ENCODE measurements at regions not wholly inside any gene's neighbourhood (a gene's known extent, or its start where the extent isn't known, plus 50 kb on each side); places are given as distances from the start of the nearest gene placed in this dataset.

GRCh38 chr21:28099001-28099705 is 893.5 kb downstream of the LTN1 start:
- TF ChIP-seq CTCF (IDR thresholded peaks at IDR 0.05; ENCODE audit: low read depth, low read length, missing control alignments), result no peak
- Histone ChIP-seq H3K36me3 (replicated peaks) (no peaks in the 10 kb centered on the region), H3K27ac (no peak overlapping the region), H3K4me3 (ENCODE audit: low read depth, low read length) (no peak overlapping the region), H3K27me3 (replicated peaks) (no peaks in the 10 kb centered on the region)
- DNase-seq, result no peak
- in situ Hi-C loops (cut with HindIII; ENCODE audit: low pct_ligation_motif_present, low sequenced_read_pairs), result no loop called here

- in situ Hi-C loops (cut with HindIII; ENCODE audit: low pct_ligation_motif_present, low sequenced_read_pairs), result no loop called here
- no peak for TF ChIP-seq CTCF (IDR thresholded peaks at IDR 0.05; ENCODE audit: low read depth, low read length, missing control alignments)
- no peak overlapping the region for H3K27ac ChIP-seq
- H3K36me3 ChIP-seq (replicated peaks), result no peaks in the 10 kb centered on the region
- no peaks in the 10 kb centered on the region for H3K27me3 ChIP-seq (replicated peaks)
- DNase-seq, result no peak
- H3K4me3 ChIP-seq (ENCODE audit: low read depth, low read length), result no peak overlapping the region
Observed at GRCh38 chr21:28091466-28091865, 901.2 kb downstream of the LTN1 start.

- no peaks in the 10 kb centered on the region for H3K27me3 ChIP-seq (replicated peaks)
- TF ChIP-seq CTCF (IDR thresholded peaks at IDR 0.05; ENCODE audit: low read depth, low read length, missing control alignments), result no peak
- H3K36me3 ChIP-seq (replicated peaks), result no peaks in the 10 kb centered on the region
- in situ Hi-C loops (cut with HindIII; ENCODE audit: low pct_ligation_motif_present, low sequenced_read_pairs), result no loop called here
- H3K4me3 ChIP-seq (ENCODE audit: low read depth, low read length), result no peak overlapping the region
- no peak overlapping the region for H3K27ac ChIP-seq
- DNase-seq, result no peak
Observed at GRCh38 chr21:28090546-28090945, 902.1 kb downstream of the LTN1 start.

GRCh38 chr21:28089599-28090441 is 902.9 kb downstream of the LTN1 start:
- no peaks in the 10 kb centered on the region for H3K27me3 ChIP-seq (replicated peaks)
- no peaks in the 10 kb centered on the region for H3K36me3 ChIP-seq (replicated peaks)
- no peak for DNase-seq
- in situ Hi-C loops (cut with HindIII; ENCODE audit: low pct_ligation_motif_present, low sequenced_read_pairs), result no loop called here
- TF ChIP-seq CTCF (IDR thresholded peaks at IDR 0.05; ENCODE audit: low read depth, low read length, missing control alignments), result no peak
- no peak overlapping the region for H3K4me3 ChIP-seq (ENCODE audit: low read depth, low read length)
- H3K27ac ChIP-seq, result no peak overlapping the region

GRCh38 chr21:28086861-28087581 is 905.7 kb downstream of the LTN1 start:
- Histone ChIP-seq H3K27me3 (replicated peaks) (no peaks in the 10 kb centered on the region), H3K36me3 (replicated peaks) (no peaks in the 10 kb centered on the region), H3K27ac (no peak overlapping the region), H3K4me3 (ENCODE audit: low read depth, low read length) (no peak overlapping the region)
- no peak for TF ChIP-seq CTCF (IDR thresholded peaks at IDR 0.05; ENCODE audit: low read depth, low read length, missing control alignments)
- in situ Hi-C loops (cut with HindIII; ENCODE audit: low pct_ligation_motif_present, low sequenced_read_pairs), result no loop called here
- DNase-seq, result no peak

Measured in brain microvascular endothelial cell (primary cell).